ENCODE measurements at regions not wholly inside any gene's neighbourhood (a gene's known extent, or its start where the extent isn't known, plus 50 kb on each side); places are given as distances from the start of the nearest gene placed in this dataset.
"Not testable (repeated sequence)": the region's sequence is repeated elsewhere in the genome, so short reads cannot be mapped to it uniquely, and the experiment has no call there.

- no peak overlapping the region for H3K9ac ChIP-seq (ENCODE audit: low read length in 5 of 5)
- peaks cover 0 to 6% (median 0%) of the 10 kb centered on the region in 5 donors for H3K9me3 ChIP-seq (ENCODE audit: control insufficient read depth in 5 of 5, low read length in 5 of 5)
- H3K4me1 ChIP-seq (ENCODE audit: control insufficient read depth in 5 of 5, insufficient read depth in 5 of 5, low read length in 5 of 5), result no peaks in the 10 kb centered on the region
- no peaks in the 10 kb centered on the region for H3K36me3 ChIP-seq (ENCODE audit: control insufficient read depth in 5 of 5, insufficient read depth in 5 of 5, low read length in 5 of 5)
- H3K27me3 ChIP-seq (ENCODE audit: control insufficient read depth in 5 of 5, insufficient read depth in 4 of 5, low read length in 5 of 5), result peaks cover 2 to 33% (median 7%) of the 10 kb centered on the region in 5 donors
- H3K27ac ChIP-seq (ENCODE audit: low read depth, low read length), result no peak overlapping the region
- H3K4me3 ChIP-seq (ENCODE audit: low read depth in 1 of 5, low read length in 5 of 5), result no peak overlapping the region
Observed at GRCh38 chr22:48757985-48758561, 1069.6 kb downstream of the BRD1 start.

- H3K9me3 ChIP-seq (ENCODE audit: control insufficient read depth in 5 of 5, low read length in 5 of 5), result peaks cover 0 to 6% (median 0%) of the 10 kb centered on the region in 5 donors
Observed at GRCh38 chr22:48757581-48757980, 1070.1 kb downstream of the BRD1 start.

GRCh38 chr22:48757135-48757534 is 1070.5 kb downstream of the BRD1 start:
- H3K9ac ChIP-seq (ENCODE audit: low read length in 5 of 5); H3K36me3 ChIP-seq (ENCODE audit: control insufficient read depth in 5 of 5, insufficient read depth in 5 of 5, low read length in 5 of 5); H3K4me1 ChIP-seq (ENCODE audit: control insufficient read depth in 5 of 5, insufficient read depth in 5 of 5, low read length in 5 of 5); H3K4me3 ChIP-seq (ENCODE audit: low read depth in 1 of 5, low read length in 5 of 5); H3K27ac ChIP-seq (ENCODE audit: low read depth, low read length); H3K9me3 ChIP-seq (ENCODE audit: control insufficient read depth in 5 of 5, low read length in 5 of 5): not testable (repeated sequence)
- peaks cover 3 to 35% (median 7%) of the 10 kb centered on the region in 5 donors for H3K27me3 ChIP-seq (ENCODE audit: control insufficient read depth in 5 of 5, insufficient read depth in 4 of 5, low read length in 5 of 5)

More at GRCh38 chr22:48757581-48757980, 1070.1 kb downstream of the BRD1 start:
- no peaks in the 10 kb centered on the region for H3K4me1 ChIP-seq (ENCODE audit: control insufficient read depth in 5 of 5, insufficient read depth in 5 of 5, low read length in 5 of 5)
- no peak overlapping the region for H3K9ac ChIP-seq (ENCODE audit: low read length in 5 of 5)
- H3K4me3 ChIP-seq (ENCODE audit: low read depth in 1 of 5, low read length in 5 of 5), result no peak overlapping the region
- peaks cover 3 to 35% (median 7%) of the 10 kb centered on the region in 5 donors for H3K27me3 ChIP-seq (ENCODE audit: control insufficient read depth in 5 of 5, insufficient read depth in 4 of 5, low read length in 5 of 5)
- no peaks in the 10 kb centered on the region for H3K36me3 ChIP-seq (ENCODE audit: control insufficient read depth in 5 of 5, insufficient read depth in 5 of 5, low read length in 5 of 5)
- H3K27ac ChIP-seq (ENCODE audit: low read depth, low read length), result no peak overlapping the region

- no peak overlapping the region for H3K9ac ChIP-seq (ENCODE audit: low read length in 5 of 5)
- peaks cover 3 to 35% (median 7%) of the 10 kb centered on the region in 5 donors for H3K27me3 ChIP-seq (ENCODE audit: control insufficient read depth in 5 of 5, insufficient read depth in 4 of 5, low read length in 5 of 5)
- H3K36me3 ChIP-seq (ENCODE audit: control insufficient read depth in 5 of 5, insufficient read depth in 5 of 5, low read length in 5 of 5), result no peaks in the 10 kb centered on the region
- no peak overlapping the region for H3K27ac ChIP-seq (ENCODE audit: low read depth, low read length)
- H3K4me3 ChIP-seq (ENCODE audit: low read depth in 1 of 5, low read length in 5 of 5), result no peak overlapping the region
- H3K9me3 ChIP-seq (ENCODE audit: control insufficient read depth in 5 of 5, low read length in 5 of 5), result peaks cover 0 to 6% (median 0%) of the 10 kb centered on the region in 5 donors
- no peaks in the 10 kb centered on the region for H3K4me1 ChIP-seq (ENCODE audit: control insufficient read depth in 5 of 5, insufficient read depth in 5 of 5, low read length in 5 of 5)
Observed at GRCh38 chr22:48756146-48757111, 1071.2 kb downstream of the BRD1 start.

GRCh38 chr22:48755059-48755949 is 1072.4 kb downstream of the BRD1 start:
- Histone ChIP-seq H3K4me1 (ENCODE audit: control insufficient read depth in 5 of 5, insufficient read depth in 5 of 5, low read length in 5 of 5) (no peaks in the 10 kb centered on the region), H3K9me3 (ENCODE audit: control insufficient read depth in 5 of 5, low read length in 5 of 5) (no peaks in the 10 kb centered on the region), H3K27me3 (ENCODE audit: control insufficient read depth in 5 of 5, insufficient read depth in 4 of 5, low read length in 5 of 5) (peaks cover 3 to 30% (median 6%) of the 10 kb centered on the region in 5 donors), H3K27ac (ENCODE audit: low read depth, low read length) (no peak overlapping the region), H3K4me3 (ENCODE audit: low read depth in 1 of 5, low read length in 5 of 5) (no peak overlapping the region), H3K36me3 (ENCODE audit: control insufficient read depth in 5 of 5, insufficient read depth in 5 of 5, low read length in 5 of 5) (no peaks in the 10 kb centered on the region), H3K9ac (ENCODE audit: low read length in 5 of 5) (no peak overlapping the region)

GRCh38 chr22:48754611-48755058 is 1073.0 kb downstream of the BRD1 start:
- Histone ChIP-seq H3K36me3 (ENCODE audit: control insufficient read depth in 5 of 5, insufficient read depth in 5 of 5, low read length in 5 of 5) (no peaks in the 10 kb centered on the region), H3K9ac (ENCODE audit: low read length in 5 of 5) (no peak overlapping the region), H3K27me3 (ENCODE audit: control insufficient read depth in 5 of 5, insufficient read depth in 4 of 5, low read length in 5 of 5) (peaks cover 3 to 29% (median 6%) of the 10 kb centered on the region in 5 donors), H3K27ac (ENCODE audit: low read depth, low read length) (no peak overlapping the region), H3K4me3 (ENCODE audit: low read depth in 1 of 5, low read length in 5 of 5) (no peak overlapping the region), H3K9me3 (ENCODE audit: control insufficient read depth in 5 of 5, low read length in 5 of 5) (no peaks in the 10 kb centered on the region), H3K4me1 (ENCODE audit: control insufficient read depth in 5 of 5, insufficient read depth in 5 of 5, low read length in 5 of 5) (no peaks in the 10 kb centered on the region)

- H3K9ac ChIP-seq (ENCODE audit: low read length in 5 of 5), result no peak overlapping the region
- H3K27ac ChIP-seq (ENCODE audit: low read depth, low read length), result no peak overlapping the region
- H3K4me1 ChIP-seq (ENCODE audit: control insufficient read depth in 5 of 5, insufficient read depth in 5 of 5, low read length in 5 of 5), result no peaks in the 10 kb centered on the region
- H3K9me3 ChIP-seq (ENCODE audit: control insufficient read depth in 5 of 5, low read length in 5 of 5), result no peaks in the 10 kb centered on the region
- no peak overlapping the region for H3K4me3 ChIP-seq (ENCODE audit: low read depth in 1 of 5, low read length in 5 of 5)
- H3K27me3 ChIP-seq (ENCODE audit: control insufficient read depth in 5 of 5, insufficient read depth in 4 of 5, low read length in 5 of 5), result peaks cover 3 to 33% (median 6%) of the 10 kb centered on the region in 5 donors
- H3K36me3 ChIP-seq (ENCODE audit: control insufficient read depth in 5 of 5, insufficient read depth in 5 of 5, low read length in 5 of 5), result no peaks in the 10 kb centered on the region
Observed at GRCh38 chr22:48753752-48754517, 1073.7 kb downstream of the BRD1 start.

GRCh38 chr22:48753381-48753730 is 1074.3 kb downstream of the BRD1 start:
- no peaks in the 10 kb centered on the region for H3K36me3 ChIP-seq (ENCODE audit: control insufficient read depth in 5 of 5, insufficient read depth in 5 of 5, low read length in 5 of 5)
- no peak overlapping the region for H3K27ac ChIP-seq (ENCODE audit: low read depth, low read length)
- H3K4me1 ChIP-seq (ENCODE audit: control insufficient read depth in 5 of 5, insufficient read depth in 5 of 5, low read length in 5 of 5), result no peaks in the 10 kb centered on the region
- H3K9ac ChIP-seq (ENCODE audit: low read length in 5 of 5), result no peak overlapping the region
- no peak overlapping the region for H3K4me3 ChIP-seq (ENCODE audit: low read depth in 1 of 5, low read length in 5 of 5)
- no peaks in the 10 kb centered on the region for H3K9me3 ChIP-seq (ENCODE audit: control insufficient read depth in 5 of 5, low read length in 5 of 5)
- peaks cover 3 to 33% (median 6%) of the 10 kb centered on the region in 5 donors for H3K27me3 ChIP-seq (ENCODE audit: control insufficient read depth in 5 of 5, insufficient read depth in 4 of 5, low read length in 5 of 5)
